ENCODE measurements at regions not wholly inside any gene's neighbourhood (a gene's known extent, or its start where the extent isn't known, plus 50 kb on each side); places are given as distances from the start of the nearest gene placed in this dataset.

- no TSS peak for BruUV-seq (replicated peaks)
- ChIA-PET POLR2A (no interaction called here), CTCF (no interaction called here)
- Histone ChIP-seq H3K4me3 (ENCODE audit: low read depth in 2 of 2, low read length in 2 of 2) (no peak overlapping the region), H3K27me3 (ENCODE audit: control insufficient read depth, insufficient read depth, low read length) (peaks cover 4% of the 10 kb centered on the region; the same call in 1 of the 2 replicates), H3K4me1 (ENCODE audit: control insufficient read depth, insufficient read depth, low read length) (no peaks in the 10 kb centered on the region), H3K9me3 (ENCODE audit: control insufficient read depth, insufficient read depth, low read depth, low read length) (no peaks in the 10 kb centered on the region), H3K27ac (ENCODE audit: low read length) (no peak overlapping the region), H3K36me3 (ENCODE audit: control insufficient read depth, insufficient read depth, low read length) (no peaks in the 10 kb centered on the region)
- ATAC-seq = no peak
- intact Hi-C loops (cut with micrococcal nuclease; ENCODE audit: unreplicated experiment) = no loop called here
- in situ Hi-C loops (cut with HindIII; ENCODE audit: low pct_unique_long_range_greater_than_20kb, low sequenced_read_pairs) = no loop called here
- no peak for TF ChIP-seq SIN3A (IDR thresholded peaks at IDR 0.05; ENCODE audit: borderline replicate concordance, insufficient read depth, low read depth, low read length)
- no peak for TF ChIP-seq CTCF (IDR thresholded peaks at IDR 0.05)
- TF ChIP-seq REST (IDR thresholded peaks at IDR 0.05; ENCODE audit: insufficient read depth in 1 of 2, low read depth in 2 of 2, low read length in 1 of 2) = no peak
- no peak for TF ChIP-seq POLR2AphosphoS5 (IDR thresholded peaks at IDR 0.05; ENCODE audit: low read depth, low read length)
- no peak for TF ChIP-seq TCF7L2 (IDR thresholded peaks at IDR 0.05; ENCODE audit: low read depth, low read length)
- DNase-seq (ENCODE audit: low read depth, low spot score) = no peak
These were observed 128.3 kb upstream of the SESN3 start for GRCh38 chr11:95359341-95359663.

- Histone ChIP-seq H3K4me3 (ENCODE audit: low read depth in 2 of 2, low read length in 2 of 2) (no peak overlapping the region), H3K36me3 (ENCODE audit: control insufficient read depth, insufficient read depth, low read length) (no peaks in the 10 kb centered on the region), H3K27ac (ENCODE audit: low read length) (no peak overlapping the region), H3K9me3 (ENCODE audit: control insufficient read depth, insufficient read depth, low read depth, low read length) (no peaks in the 10 kb centered on the region), H3K4me1 (ENCODE audit: control insufficient read depth, insufficient read depth, low read length) (no peaks in the 10 kb centered on the region), H3K27me3 (ENCODE audit: control insufficient read depth, insufficient read depth, low read length) (peaks cover 4% of the 10 kb centered on the region; the same call in 1 of the 2 replicates)
- ATAC-seq (no peak), DNase-seq (ENCODE audit: low read depth, low spot score) (no peak)
- in situ Hi-C loops (cut with HindIII; ENCODE audit: low pct_unique_long_range_greater_than_20kb, low sequenced_read_pairs) (no loop called here), intact Hi-C loops (cut with micrococcal nuclease; ENCODE audit: unreplicated experiment) (no loop called here)
- CTCF ChIA-PET = no interaction called here
- POLR2A ChIA-PET = no interaction called here
- BruUV-seq (replicated peaks) = no TSS peak
- TF ChIP-seq TCF7L2 (IDR thresholded peaks at IDR 0.05; ENCODE audit: low read depth, low read length) (no peak), CTCF (IDR thresholded peaks at IDR 0.05) (no peak), REST (IDR thresholded peaks at IDR 0.05; ENCODE audit: insufficient read depth in 1 of 2, low read depth in 2 of 2, low read length in 1 of 2) (no peak), POLR2AphosphoS5 (IDR thresholded peaks at IDR 0.05; ENCODE audit: low read depth, low read length) (no peak), SIN3A (IDR thresholded peaks at IDR 0.05; ENCODE audit: borderline replicate concordance, insufficient read depth, low read depth, low read length) (no peak)
These were observed 127.7 kb upstream of the SESN3 start for GRCh38 chr11:95358511-95359340.

Measured in Panc1 (cell line).